Adrenal gland (tissue), 9 donors: ENCODE measurements at regions not wholly inside any gene's neighbourhood (a gene's known extent, or its start where the extent isn't known, plus 50 kb on each side); places are given as distances from the start of the nearest gene placed in this dataset.

Experiments
- DNase-seq, 7 donors: peaks; one replicate each; pipeline ENCODE4 v3.0.0-alpha.2; 2019 to 2020
- H3K27ac ChIP-seq, 5 donors: fragments of 200-600 bp; sonication (generic) in 4 of 5; 1 replicate in 3 of 5; 2 replicates in 2 of 5; pipeline versions ENCODE4 v1.5.1 to v1.8.0; 2016 to 2020; ENCODE audit warnings: mild to moderate bottlenecking in 1 of 5
- H3K27me3 ChIP-seq: fragments of 200-600 bp; 2 replicates; pipeline ENCODE4 v1.8.0; 2021
- H3K36me3 ChIP-seq, 2 donors: fragments of 200-600 bp; replicated peaks in 1 of 2; 1 replicate in 1 of 2; 2 replicates in 1 of 2; pipeline versions ENCODE4 v1.5.1 to v1.8.0; 2018 to 2022
- H3K4me1 ChIP-seq, 2 donors: fragments of 200-600 bp; replicated peaks in 1 of 2; 1 replicate in 1 of 2; 2 replicates in 1 of 2; pipeline versions ENCODE4 v1.5.1 to v1.8.0; 2018 to 2021
- H3K4me3 ChIP-seq, 4 donors: fragments of 200-600 bp; sonication (generic) in 3 of 4; one replicate each; pipeline ENCODE4 v1.5.1; 2016 to 2018
- H3K9me3 ChIP-seq, 3 donors: fragments of 200-600 bp; sonication (generic) in 1 of 3; replicated peaks in 1 of 3; 1 replicate in 2 of 3; 2 replicates in 1 of 3; pipeline versions ENCODE4 v1.5.1 to v1.8.0; 2016 to 2021
- CTCF ChIP-seq, 6 experiments: fragments of 450-650 bp in 4 of 6; fragments of 200-600 bp in 2 of 6; sonication (generic) in 1 of 6; IDR thresholded peaks; 1 replicate in 5 of 6; 2 replicates in 1 of 6; pipeline versions ENCODE4 v1.5.1 to v1.8.0; 2016 to 2021; ENCODE audit warnings: antibody characterized with exemption in 6 of 6, mild to moderate bottlenecking in 2 of 6, moderate library complexity in 1 of 6
- POLR2A ChIP-seq, 2 donors: fragments of 450-650 bp; IDR thresholded peaks; one replicate each; pipeline ENCODE4 v1.6.1; 2017; ENCODE audit warnings: antibody characterized with exemption in 2 of 2, mild to moderate bottlenecking in 2 of 2, moderate library complexity in 1 of 2
- WGBS, 4 donors: extraction: QIAGEN DNeasy Blood & Tissue Kit in 2 of 4; methylation state at CpG; one replicate each; pipeline versions ENCODE4 v1.1.5 to v1.1.7; 2013 to 2017; 5-methylcytosine and 5-hydroxymethylcytosine counted together
- intact Hi-C, 2 donors: fragments of 100-400 bp; cut with DNase I; formaldehyde crosslinking; loops; one replicate each; pipeline versions ENCODE4 v1.14.1 to v1.15.0; 2022 to 2023
- donor health status: healthy with polysubstance abuse.
- donor health status: Bipolar disorder and iron deficiency.
- donor health status: DM: yes; HTN: yes; CAD: no.
- donor health status: DM: no; HTN: no; CAD: no.
- donor health status: DM: no; HTN: no; CAD: no.

- H3K27me3 ChIP-seq = peaks cover 3% of the 10 kb centered on the region
- WGBS, 4 donors = 44 to 51% (median 48%) methylated on average over 18 to 20 of the region's 20 CpGs
- H3K27ac ChIP-seq = peak overlapping the region in 3 of 5 donors; percentile 19 to 96 (median 81)
- peak; percentile 44 to 73 (median 64) for DNase-seq
- H3K36me3 ChIP-seq = no peaks in the 10 kb centered on the region
- no peaks in the 10 kb centered on the region for H3K9me3 ChIP-seq
- H3K4me3 ChIP-seq = peak overlapping the region in 1 of 4 donors; percentile 34
- no peaks in the 10 kb centered on the region for H3K4me1 ChIP-seq
- intact Hi-C loops = no loop called here
- TF ChIP-seq CTCF (IDR thresholded peaks at IDR 0.05) (no peak), POLR2A (IDR thresholded peaks at IDR 0.05) (no peak)
These were observed 91.2 kb upstream of the INSIG1 start for GRCh38 chr7:155206318-155207020.

DNA sequence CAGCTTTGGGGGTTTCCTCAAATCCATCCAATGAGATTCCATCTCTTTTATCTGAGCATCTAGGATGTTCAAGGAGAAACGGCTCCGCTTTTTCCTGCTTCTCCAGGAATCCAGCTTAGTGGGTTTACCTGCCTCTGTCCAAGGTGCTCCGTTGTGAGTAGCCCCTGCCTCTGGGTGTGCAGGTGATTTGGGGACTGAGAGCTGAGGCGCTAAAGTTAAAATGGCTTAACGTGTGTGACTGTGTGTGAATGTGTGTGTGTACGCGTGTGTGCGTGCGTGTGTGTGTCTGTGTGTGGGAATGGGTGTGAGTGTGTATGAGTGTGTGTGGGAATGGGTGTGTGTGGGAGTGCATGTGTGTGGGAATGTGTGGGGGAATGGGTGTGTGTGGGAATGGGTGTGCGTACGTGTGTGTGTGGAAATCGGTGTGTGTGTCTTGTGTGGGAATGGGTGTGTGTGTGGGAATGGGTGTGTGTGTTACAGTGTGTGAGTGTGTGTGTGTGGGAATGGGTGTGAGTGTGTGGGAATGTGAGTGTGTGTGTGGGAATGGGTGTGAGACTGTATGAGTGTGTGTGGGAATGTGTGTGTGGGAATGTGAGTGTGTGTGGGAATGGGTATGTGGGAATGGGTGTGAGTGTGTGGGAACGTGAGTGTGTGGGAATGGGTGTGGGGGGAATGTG is 90.2 kb upstream of the INSIG1 start:
- H3K27me3 ChIP-seq = peaks cover 3% of the 10 kb centered on the region
- H3K4me1 ChIP-seq = no peaks in the 10 kb centered on the region
- TF ChIP-seq POLR2A (IDR thresholded peaks at IDR 0.05) = no peak
- no peak for TF ChIP-seq CTCF (IDR thresholded peaks at IDR 0.05)
- peak overlapping the region in 1 of 5 donors; percentile 81 for H3K27ac ChIP-seq
- intact Hi-C loops = no loop called here
- no peaks in the 10 kb centered on the region for H3K36me3 ChIP-seq
- 76 to 92% (median 86%) methylated on average over 12 to 13 of the region's 13 CpGs for WGBS, 4 donors
- DNase-seq = no peak
- H3K4me3 ChIP-seq = no peak overlapping the region
- H3K9me3 ChIP-seq = no peaks in the 10 kb centered on the region

DNA sequence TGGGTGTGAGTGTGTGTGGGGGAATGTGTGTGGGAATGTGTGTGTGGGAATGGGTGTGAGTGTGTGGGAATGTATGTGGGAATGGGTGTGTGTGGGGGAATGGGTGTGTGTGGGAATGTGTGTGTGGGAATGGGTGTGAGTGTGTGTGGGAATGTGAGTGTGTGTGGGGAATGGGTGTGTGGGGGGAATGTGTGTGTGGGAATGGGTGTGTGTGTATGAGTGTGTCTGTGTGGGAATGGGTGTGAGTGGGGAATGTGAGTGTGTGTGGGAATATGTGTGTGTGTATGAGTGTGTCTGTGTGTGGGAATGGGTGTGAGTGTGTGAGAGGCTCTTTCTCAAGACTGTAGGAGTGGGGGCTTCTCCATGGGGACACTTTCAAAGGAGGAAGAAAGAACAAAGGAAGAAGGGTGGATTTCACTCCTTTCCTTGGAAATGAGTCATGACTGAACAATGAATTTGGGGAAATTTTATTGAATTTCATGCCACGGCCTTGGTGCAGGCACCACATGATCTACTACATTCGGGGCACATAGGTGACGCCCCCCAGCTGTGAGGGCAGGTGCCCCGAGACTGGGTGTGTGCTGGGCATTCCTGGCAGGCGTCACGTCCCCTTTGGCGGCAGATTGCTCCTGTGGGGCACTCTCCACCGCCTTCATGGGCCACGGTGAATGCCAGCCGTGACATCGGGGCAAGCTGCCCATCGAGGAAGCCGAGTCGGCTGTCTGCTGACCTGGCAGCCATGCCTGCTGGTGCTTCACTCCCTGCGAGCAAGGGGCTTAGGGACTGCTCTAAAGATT is 88.8 kb upstream of the INSIG1 start:
- no peaks in the 10 kb centered on the region for H3K9me3 ChIP-seq
- no peak for TF ChIP-seq CTCF (IDR thresholded peaks at IDR 0.05)
- TF ChIP-seq POLR2A (IDR thresholded peaks at IDR 0.05) = no peak
- intact Hi-C loops = no loop called here
- H3K27ac ChIP-seq = peak overlapping the region in 1 of 5 donors; percentile 52
- no peak overlapping the region for H3K4me3 ChIP-seq
- peaks cover 3% of the 10 kb centered on the region for H3K27me3 ChIP-seq
- no peak for DNase-seq
- 50 to 65% (median 57%) methylated on average over 7 to 15 of the region's 15 CpGs for WGBS, 4 donors
- no peaks in the 10 kb centered on the region for H3K36me3 ChIP-seq
- no peaks in the 10 kb centered on the region for H3K4me1 ChIP-seq
